GM12891 (cell line): ENCODE measurements at regions not wholly inside any gene's neighbourhood (a gene's known extent, or its start where the extent isn't known, plus 50 kb on each side); places are given as distances from the start of the nearest gene placed in this dataset.

Experiments
- DNase-seq: peaks from one replicate; pipeline ENCODE4 v3.0.0; 2011; ENCODE audit warnings: low spot score; ENCODE audit not compliant: insufficient read length
- FAIRE-seq: peaks from 2 replicates; lab custom pipeline; 2011; peaks lifted over from hg19 to GRCh38; lab: Jason Lieb, UNC
- PAX5 ChIP-seq: IDR thresholded peaks from 2 replicates; pipeline ENCODE4 v1.6.1; 2011; ENCODE audit warnings: low read length, moderate library complexity, mild to moderate bottlenecking; ENCODE audit not compliant: insufficient read depth, severe bottlenecking
- POLR2A ChIP-seq: IDR thresholded peaks from 2 replicates; pipeline ENCODE4 v1.6.1; 2011; ENCODE audit warnings: low read depth, low read length, control low read depth
- POLR2AphosphoS5 ChIP-seq: IDR thresholded peaks from 2 replicates; pipeline ENCODE4 v1.6.1; 2011; ENCODE audit warnings: low read depth, low read length, control low read depth
- POU2F2 ChIP-seq: IDR thresholded peaks from 2 replicates; pipeline ENCODE4 v1.6.1; 2011; ENCODE audit warnings: low read depth, mild to moderate bottlenecking, control low read depth, low read length, moderate library complexity
- SPI1 ChIP-seq: IDR thresholded peaks from 2 replicates; pipeline ENCODE4 v1.6.1; 2011; ENCODE audit warnings: low read depth, low read length, control low read depth
- TAF1 ChIP-seq: IDR thresholded peaks from 2 replicates; pipeline ENCODE4 v1.6.1; 2011; ENCODE audit warnings: low read depth, low read length, control low read depth

DNA sequence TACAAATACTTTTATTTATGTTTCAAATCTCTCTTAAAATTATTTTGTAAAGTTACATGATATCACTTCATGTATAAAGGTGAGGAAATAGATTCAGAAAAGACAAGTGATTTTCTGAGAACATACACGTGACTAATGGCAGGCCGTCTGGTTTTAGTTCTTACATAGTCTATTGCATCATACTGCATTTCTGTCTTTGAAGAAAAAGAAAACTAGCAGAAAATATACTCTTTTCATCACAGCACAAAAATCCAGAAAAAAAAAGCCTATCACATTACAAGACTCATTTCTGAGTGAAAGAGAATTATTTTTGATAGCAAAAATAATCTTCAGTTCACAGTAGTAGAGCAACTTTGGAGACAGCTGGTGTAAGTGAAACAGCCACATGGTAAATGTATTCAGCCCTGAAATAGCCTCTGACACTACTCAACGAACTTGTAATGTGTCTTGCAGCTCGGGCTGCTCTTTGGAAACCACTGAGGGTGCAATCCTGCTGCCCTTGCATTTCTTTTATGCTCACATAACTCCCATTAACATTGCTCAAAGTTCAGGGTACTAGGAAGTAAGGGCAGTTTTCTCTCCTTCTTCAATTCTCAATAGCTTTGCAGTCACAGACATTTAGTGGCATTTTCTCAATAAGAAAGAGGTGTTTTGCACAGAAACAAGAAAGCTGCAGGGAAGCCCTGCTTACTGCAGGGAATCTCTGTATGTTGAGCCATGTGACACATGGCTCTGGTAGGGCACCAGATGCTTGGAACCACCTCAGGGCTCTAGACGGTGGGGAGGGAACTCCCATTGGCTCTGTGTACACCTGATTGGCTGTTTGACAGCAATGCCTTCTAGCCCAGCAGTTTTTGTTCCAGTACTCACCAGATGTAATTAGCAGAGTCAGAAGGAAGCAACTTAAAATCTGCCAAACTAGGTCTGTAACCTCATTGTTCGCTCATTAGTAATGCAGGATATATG, 845.3 kb upstream of the PTPRD start:
- no peak for DNase-seq

DNA sequence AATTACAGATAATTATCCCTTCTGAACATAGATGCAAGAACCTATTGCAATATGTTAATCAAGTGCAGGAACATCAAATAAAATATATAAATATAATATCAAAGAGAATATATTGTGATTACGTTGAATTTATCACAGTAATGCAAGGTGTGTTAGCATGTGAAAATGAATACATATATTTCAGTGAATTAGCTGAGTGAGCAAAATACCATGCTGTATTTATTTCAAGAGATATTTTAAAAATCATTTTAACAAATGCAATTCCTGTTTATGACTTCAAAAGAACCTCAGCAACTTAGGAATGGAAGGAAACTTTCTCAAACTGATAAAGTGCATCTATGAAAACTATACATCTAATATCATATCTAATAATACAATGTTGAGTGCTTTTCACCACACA, 856.9 kb upstream of the PTPRD start:
- TF ChIP-seq POLR2AphosphoS5 = no peak
- TF ChIP-seq PAX5 = no peak
- TF ChIP-seq SPI1 = no peak
- TF ChIP-seq TAF1 = no peak
- no peak for TF ChIP-seq POU2F2
- TF ChIP-seq POLR2A = no peak
- FAIRE-seq (no peak), DNase-seq (no peak)

More for the DNA sequence above, 845.3 kb upstream of the PTPRD start:
- no peak for TF ChIP-seq SPI1
- no peak for TF ChIP-seq PAX5
- no peak for TF ChIP-seq POU2F2
- TF ChIP-seq POLR2A = no peak
- TF ChIP-seq POLR2AphosphoS5 = no peak
- no peak for TF ChIP-seq TAF1
- FAIRE-seq = no peak

DNA sequence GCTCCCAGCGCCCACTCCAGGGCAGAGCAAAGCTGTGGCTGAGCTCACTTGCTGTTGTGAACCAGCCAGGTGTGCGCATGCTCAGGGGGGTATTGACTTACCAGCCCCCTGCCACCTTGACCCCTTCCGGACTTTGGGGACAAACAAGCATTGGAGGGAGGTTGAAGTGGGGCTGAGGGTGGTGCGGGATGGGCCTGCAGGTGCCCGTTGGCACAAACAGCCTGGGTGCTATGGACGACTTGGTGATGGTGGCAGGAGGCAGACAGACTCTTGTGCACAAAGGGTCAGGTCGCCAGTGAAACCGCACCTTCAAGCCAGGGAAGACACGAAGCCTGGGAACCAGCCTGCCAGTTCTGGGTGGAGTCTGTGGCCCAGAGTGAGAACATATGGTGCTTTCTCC, 858.5 kb upstream of the PTPRD start:
- DNase-seq (no peak), FAIRE-seq (no peak)
- TF ChIP-seq POLR2A (no peak), POU2F2 (no peak), POLR2AphosphoS5 (no peak), TAF1 (no peak), SPI1 (no peak), PAX5 (no peak)

DNA sequence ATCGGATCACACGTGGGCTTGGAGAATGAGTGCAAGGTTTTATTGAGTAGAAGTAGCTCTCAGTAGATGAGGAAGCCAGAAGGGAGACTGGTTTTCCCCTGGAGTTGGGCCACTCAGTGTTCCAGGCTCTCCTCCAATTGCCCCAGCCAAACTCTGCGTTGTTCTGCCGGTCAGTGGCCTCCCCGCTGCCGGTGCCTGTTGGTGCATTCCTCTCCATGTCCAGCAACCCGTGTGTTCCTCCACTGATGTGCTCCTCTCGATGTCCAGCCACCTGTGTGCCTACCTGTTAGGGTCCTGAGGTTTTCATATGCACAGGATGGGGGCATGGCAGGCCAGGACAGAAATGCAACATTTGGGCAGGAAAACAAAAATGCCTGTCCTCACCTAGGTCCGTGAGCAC, 888.0 kb upstream of the PTPRD start:
- TF ChIP-seq TAF1 (no peak), SPI1 (no peak), POLR2AphosphoS5 (no peak), PAX5 (no peak), POU2F2 (no peak), POLR2A (no peak)
- no peak for DNase-seq
- FAIRE-seq = no peak

DNA sequence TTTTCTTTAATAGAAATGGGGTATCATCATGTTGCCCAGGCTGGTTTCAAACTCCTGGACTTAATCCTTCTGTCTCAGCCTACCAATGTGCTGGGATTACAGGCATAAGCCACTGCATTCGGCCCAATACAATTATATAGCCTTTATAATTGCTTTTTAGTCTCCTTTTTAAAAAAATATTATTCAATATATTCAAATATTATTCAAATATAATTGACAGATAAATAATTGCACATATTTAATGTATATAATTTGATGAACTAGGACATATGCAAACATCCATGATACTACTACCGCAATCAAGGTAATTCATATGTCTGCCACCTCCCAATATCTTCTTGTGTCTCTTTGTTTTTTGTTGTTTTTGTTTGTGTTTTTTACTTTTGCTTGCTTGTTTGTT, 894.2 kb upstream of the PTPRD start:
- TF ChIP-seq PAX5 (no peak), POLR2A (no peak), POU2F2 (no peak), SPI1 (no peak)
- FAIRE-seq (no peak), DNase-seq (no peak)

DNA sequence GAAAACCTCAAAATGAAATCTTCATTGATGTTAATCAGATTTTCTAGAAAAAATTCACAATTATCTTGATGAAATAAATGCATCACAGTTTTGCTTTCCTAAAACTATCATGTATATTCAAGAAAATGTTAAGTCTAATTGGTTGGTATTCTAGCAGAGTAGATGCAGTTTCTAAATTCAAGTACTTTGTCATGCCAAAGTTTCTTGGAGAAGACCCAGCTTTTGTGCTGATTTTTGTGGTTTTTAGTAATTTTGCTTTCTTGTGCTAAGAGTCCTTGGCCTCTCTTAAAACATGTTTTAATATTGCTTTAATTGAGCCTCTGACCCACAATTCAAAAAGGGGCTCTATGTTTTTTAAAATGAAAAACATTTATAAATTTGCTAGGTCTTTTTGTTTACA, 924.8 kb upstream of the PTPRD start:
- TF ChIP-seq PAX5 = no peak
- TF ChIP-seq POLR2AphosphoS5 = no peak
- no peak for TF ChIP-seq POLR2A
- no peak for TF ChIP-seq POU2F2
- no peak for TF ChIP-seq SPI1
- TF ChIP-seq TAF1 = no peak
- FAIRE-seq (no peak), DNase-seq (no peak)

DNA sequence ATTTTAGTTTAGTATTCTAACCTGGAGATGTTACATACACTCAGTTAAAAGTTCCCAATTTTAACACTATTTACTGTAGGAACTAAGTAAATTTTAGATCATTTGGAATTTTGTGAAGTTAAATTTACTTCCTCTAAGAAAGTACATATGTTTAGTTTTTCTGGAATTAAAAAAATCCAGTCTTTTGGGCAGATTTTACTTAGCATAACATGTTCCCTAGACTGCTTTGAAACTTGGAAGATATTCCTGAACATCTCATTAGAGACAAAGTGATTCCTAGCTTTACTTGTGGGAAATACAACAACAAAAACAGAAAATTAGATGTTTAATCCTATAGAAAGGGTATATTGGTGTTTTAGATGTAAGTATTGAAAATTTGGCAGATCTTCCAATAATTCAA, 930.0 kb upstream of the PTPRD start:
- DNase-seq (no peak), FAIRE-seq (no peak)
- TF ChIP-seq PAX5 (no peak), POLR2A (no peak), SPI1 (no peak), TAF1 (no peak), POU2F2 (no peak), POLR2AphosphoS5 (no peak)

DNA sequence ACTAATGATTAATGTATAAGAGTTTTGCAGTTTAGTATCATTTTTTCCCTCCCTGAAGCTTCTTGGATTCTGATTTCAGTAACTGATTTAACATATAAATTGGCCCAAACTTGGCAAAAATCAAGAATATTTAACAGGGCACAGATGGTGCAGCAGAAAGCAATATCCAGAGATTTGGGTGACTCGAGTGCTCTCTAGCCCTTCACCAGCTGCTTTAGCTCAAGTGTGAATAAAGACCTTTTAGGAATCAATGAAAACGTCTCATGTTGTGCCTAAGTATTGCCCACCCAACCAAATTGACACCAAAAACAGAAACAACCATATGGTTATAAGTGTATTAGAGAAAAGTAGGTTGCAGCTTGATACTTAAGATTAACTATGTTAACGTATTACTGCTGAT, 933.4 kb upstream of the PTPRD start:
- TF ChIP-seq POLR2A (no peak), TAF1 (no peak), POU2F2 (no peak), PAX5 (no peak), POLR2AphosphoS5 (no peak), SPI1 (no peak)
- DNase-seq = no peak
- FAIRE-seq = no peak

DNA sequence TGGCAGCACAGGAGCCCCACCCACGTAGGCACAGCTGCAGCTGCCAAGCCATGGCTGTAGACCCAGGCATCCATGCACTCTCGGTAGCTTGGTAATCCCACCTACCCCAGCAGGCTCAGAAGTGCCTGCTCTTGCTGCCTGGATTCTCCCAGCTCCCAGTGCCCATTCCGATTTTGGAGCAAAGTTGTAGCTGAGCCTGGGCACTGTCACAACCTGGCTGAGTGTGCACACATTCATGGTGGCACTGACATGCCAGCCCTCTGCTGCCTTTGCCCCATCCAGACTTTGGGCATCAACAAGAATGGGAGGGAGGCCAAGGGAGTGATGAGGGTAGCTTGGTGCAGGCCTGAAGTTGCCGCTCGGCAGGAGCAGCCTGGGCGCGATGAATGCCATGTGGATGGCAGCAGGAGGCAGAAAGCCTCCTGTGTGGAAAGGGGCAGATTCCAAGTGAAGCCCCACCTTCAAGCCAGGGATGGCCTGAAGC, 936.6 kb upstream of the PTPRD start:
- TF ChIP-seq POLR2AphosphoS5 = no peak
- TF ChIP-seq POU2F2 = no peak
- no peak for TF ChIP-seq SPI1
- TF ChIP-seq POLR2A = no peak
- no peak for TF ChIP-seq PAX5
- TF ChIP-seq TAF1 = no peak
- DNase-seq (no peak), FAIRE-seq (no peak)
